GM21717 (cell line): ENCODE measurements at regions not wholly inside any gene's neighbourhood (a gene's known extent, or its start where the extent isn't known, plus 50 kb on each side); places are given as distances from the start of the nearest gene placed in this dataset.

Experiments
- ATAC-seq: cut with Tn5 transposase; IDR thresholded peaks from one replicate; pipeline ENCODE4 v1.9.1; 2021; ENCODE audit warnings: mild to moderate bottlenecking, moderate library complexity; ENCODE audit not compliant: unreplicated experiment

- ATAC-seq = no peak
Observed at GRCh38 chr6:129967427-129967826, 51.0 kb upstream of the L3MBTL3 start.

DNA sequence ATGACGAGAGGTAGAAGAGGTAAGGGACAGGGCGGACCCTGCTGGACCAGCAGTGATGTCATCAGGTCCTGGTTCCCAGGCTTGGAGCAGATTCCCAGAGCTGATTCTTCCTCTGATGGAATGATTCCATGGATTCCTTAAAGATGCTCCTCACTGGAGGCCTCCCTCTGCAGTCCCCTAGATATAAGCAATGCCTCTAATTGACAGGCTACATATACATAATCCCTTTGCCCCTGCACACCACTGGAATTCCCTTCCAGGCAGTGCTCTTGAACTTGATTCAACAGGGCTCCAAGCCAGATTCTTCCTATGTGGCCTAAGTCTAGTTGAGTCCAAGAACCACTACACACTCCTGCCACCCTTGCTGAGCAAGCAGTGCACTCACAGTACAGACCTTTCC, 52.3 kb upstream of the L3MBTL3 start:
- ATAC-seq = no peak

DNA sequence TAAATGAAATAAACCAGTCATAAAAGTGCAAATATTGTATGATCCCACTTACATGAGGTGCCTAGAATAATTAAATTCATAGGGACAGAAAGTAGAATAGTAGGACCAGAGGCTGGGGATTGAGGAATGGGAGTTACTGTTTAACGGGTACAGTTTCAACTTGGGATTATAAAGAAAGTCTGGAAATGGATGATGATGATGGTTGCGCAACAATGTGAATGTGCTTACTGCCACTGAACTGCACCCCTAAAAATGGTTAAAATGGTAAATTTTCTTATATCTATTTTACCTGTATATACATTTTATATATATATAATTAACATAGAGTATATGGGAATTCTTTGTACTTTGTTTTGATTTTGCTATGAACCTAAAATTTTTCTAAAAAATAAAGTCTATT, 53.3 kb upstream of the L3MBTL3 start:
- ATAC-seq = no peak

GRCh38 chr6:129959358-129959930, 58.9 kb upstream of the L3MBTL3 start:
- no peak for ATAC-seq

DNA sequence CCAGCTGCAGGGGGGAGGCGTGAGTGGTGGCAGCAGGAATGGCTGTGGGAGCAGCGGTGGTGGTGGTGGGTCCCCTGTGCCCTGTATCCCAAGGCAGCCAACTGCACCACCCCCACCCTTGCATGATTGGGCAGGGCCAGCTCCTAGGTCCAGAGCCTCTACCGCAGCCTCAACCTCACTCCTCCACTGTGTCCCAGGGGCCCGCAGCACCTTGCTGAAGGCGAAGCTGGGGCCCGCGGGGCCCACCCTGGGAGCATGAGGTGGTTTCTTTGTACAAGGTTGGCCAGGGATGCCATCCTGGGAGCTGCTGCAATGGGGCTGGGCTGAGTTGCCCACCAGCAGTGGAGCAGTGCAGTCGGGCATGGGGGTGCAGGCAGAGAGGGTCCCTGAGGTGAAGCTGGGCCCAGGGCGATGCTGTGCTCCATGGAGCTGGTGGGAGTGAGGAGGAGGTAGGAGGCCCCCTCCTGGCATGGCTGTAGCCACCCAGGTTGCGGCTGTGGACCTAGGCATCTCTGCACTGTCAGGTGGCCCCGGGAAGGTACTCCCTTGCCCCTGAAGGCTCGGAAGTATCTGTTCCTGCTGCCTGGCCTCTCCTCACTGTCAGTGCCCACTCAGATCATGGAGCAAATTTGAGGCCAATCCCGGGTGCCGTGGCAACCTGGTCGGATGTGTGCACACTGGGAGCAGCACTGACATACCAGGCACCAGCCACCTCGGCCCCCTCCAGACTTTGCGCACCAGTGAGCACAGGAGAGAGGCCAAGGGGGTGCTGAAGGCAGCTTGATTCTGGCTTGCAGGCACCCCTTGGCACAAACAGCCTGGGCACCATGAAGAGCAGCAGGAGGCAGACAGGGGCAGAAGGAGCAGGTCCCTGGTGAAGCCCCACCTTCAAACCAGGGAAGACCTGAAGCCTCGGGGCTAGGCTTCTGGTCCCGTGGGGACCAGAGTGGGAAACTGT, 60.2 kb upstream of the L3MBTL3 start:
- no peak for ATAC-seq

DNA sequence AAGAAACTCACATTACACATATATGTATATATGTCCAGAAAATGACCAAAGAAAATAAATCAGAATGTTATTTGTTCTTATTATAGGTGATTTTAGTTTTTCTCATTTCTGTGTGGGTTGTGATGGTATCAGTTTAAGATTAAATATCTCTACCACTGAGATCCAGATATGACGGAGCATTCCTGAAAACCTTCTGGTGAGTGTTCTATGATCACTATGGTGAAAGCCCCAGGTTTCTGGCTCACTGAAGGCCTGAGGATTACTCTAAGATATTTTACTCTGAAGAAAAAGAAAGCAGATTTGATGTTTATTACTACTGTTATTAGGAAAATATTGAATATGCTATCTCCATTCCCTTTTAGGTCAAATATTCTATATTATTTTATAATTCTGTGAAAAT, 62.8 kb upstream of the L3MBTL3 start:
- no peak for ATAC-seq

GRCh38 chr6:129954749-129955431, 63.5 kb upstream of the L3MBTL3 start:
- no peak for ATAC-seq

DNA sequence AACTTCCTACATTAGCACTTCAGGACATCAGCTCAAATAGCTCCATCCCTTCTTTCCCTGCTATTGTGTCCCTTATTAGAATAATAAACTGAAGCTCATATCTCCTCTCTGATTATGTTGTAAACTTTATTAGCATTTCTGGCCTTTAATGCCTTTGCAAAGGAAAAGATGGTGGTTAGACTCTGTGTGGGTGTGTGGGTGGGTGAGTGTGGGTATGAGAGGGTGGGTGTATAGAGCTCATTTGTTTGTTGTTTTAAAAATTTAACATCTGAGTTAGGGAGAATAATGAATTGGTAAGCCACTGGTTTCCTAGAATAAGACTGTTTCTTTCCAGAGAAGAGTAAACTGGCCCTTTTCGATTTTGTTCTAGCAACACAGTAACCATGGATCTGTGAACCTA, 70.6 kb upstream of the L3MBTL3 start:
- no peak for ATAC-seq

- ATAC-seq = no peak
Observed at GRCh38 chr6:129946439-129947140, 71.8 kb upstream of the L3MBTL3 start.

DNA sequence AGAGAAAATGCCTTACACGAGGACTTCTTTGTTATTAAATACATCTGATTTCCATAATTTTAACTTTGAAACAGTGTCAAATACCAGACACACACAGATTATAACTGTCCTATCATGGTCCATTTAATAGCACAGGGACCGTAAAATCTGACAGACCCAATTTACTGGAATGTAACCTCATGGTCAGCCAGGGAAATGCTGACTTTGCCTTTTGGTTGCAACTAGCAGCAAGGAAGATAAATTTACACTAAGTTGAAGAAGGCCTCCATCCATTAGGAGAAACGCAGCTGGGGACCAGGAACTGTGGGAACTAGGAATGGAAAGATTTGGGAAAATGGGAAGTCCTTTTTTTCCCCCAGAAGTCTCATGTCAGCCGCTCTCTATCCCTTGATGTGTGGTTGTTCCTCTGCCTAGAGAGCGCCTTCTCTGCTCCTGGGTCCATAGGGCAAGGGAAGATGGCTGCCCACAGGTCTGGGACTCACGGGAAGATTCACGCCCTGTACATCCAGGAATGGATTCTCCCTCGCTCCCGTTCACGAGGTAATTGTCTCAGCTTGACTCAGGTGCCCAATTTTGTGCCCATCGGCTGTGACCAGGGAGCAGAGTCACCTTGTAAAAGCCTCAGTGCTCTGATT, 74.6 kb upstream of the L3MBTL3 start:
- no peak for ATAC-seq

DNA sequence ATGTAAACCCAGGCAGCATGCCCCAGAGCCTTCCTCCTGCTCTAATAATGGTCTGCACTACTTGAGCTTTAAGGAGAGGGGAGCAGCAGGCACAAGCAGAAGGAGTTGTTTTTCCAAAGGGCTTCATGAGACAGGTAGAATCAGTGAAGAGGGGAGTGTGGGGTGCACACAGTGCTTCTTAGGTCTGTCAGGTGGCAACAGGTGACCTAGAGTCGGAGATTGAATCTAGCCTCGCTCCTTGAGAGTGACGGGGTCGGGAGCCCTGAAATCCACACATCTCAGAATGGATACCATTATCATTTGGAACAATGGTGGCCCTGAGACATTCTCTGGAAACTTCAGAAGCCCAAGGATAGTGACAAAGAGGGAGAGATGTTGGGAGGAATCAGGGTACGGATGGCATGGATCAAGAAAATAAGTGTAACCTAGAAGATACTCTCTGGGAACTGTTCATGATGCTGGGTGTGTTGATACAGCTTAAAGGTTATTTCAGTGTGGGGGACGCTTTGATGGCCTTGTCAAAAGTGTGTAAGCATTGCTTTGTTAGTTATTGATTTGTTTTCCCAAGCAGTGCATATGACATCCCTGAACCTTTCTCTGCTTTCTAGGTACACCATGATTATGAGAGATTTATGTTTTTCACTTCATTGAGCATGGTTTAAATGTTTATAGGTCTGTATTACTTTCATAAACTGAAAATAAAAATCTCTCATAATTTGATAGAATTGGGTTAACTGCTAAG, 77.8 kb upstream of the L3MBTL3 start:
- ATAC-seq = no peak

DNA sequence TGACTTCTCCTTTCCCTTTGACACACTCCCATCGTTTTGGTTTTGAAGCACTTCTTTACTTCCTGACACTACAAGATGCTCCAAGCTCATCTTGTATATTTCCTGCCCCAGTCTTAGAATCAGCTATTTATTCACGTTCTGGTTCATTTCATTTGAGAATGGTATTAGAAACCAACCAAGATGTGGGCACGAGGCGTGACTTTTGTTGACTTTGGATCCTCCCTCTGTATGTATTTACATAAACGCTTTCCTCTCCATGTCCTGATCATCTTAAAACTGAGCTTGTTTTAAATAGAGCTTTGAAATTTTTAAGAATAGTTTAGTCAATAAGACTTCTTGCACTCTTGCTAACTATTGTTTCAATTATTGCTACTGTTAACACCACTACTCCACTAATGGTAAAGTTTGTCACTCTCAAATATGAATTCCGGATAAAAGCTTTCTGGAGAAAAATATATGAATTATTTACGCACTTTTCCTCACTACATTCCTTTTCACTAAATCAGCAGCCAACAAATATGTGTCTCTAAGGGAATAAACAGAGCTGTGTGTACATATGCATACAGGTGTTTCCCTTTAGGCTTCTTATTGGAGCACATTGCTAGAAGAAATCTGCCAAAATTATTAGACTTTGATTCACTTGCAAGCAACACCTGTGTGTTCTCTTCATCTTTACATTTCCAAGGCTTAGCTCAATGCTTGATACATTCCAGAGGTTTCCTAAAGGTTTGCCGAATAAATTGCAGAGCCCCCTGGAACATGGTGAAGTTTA, 77.3 kb upstream of the TMEM244 start:
- ATAC-seq = no peak

DNA sequence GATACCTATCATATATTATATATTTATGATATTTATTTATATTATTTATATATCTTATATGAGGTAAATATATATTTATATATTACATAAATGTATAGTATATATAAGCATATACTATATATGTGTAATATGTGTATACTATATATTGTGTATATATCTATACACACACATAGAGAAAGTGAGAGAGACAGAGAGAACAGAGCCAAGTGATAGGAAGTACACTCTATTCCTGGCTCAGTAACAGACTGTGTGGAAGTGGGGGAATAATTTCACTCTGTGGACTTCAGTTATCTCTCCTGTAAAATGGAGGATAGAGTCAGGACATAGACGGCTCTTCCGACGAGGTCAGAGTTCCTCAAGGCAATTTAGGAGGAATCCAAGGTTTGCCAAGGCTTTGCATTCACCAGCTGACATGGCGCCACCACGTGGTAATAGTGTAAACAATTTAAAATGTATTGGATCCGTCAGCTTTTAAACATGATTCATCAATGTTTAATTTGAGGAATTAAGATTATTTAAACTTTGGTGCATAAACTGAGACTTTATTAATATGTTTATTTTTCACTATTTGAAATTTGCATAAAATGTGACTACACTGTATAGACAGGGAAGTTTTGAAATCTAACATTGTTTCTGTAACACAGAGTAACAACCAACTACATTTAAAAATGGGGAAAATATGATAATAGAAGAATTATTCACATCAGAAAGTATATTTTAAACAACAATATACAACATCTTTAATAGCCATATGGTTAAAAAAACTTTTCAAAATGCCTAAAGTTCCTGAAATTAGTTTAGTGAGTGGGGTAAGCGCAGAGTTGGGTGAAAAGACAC, 75.4 kb upstream of the TMEM244 start:
- peak; percentile 84 for ATAC-seq

- no peak for ATAC-seq
Observed at GRCh38 chr6:129932321-129932720, 71.2 kb upstream of the TMEM244 start.

DNA sequence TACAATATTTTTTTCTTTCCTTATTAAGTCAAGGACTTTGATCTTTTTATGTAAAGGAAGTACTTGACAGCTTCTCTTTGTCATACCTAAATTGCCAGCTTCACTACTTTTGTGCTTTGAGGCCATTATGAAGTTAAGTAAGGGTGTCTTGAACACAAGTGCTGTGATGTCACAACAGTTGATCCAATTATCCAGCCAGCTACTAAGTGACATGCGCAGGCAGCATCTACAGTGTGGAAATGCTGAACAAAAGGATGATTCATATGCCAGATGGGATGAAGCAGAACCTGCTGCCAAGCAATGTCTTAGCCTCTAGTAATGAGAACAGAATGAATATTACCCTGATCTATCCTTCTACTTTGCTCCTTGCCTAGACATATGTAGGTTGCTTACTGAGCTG, 68.3 kb upstream of the TMEM244 start:
- no peak for ATAC-seq

DNA sequence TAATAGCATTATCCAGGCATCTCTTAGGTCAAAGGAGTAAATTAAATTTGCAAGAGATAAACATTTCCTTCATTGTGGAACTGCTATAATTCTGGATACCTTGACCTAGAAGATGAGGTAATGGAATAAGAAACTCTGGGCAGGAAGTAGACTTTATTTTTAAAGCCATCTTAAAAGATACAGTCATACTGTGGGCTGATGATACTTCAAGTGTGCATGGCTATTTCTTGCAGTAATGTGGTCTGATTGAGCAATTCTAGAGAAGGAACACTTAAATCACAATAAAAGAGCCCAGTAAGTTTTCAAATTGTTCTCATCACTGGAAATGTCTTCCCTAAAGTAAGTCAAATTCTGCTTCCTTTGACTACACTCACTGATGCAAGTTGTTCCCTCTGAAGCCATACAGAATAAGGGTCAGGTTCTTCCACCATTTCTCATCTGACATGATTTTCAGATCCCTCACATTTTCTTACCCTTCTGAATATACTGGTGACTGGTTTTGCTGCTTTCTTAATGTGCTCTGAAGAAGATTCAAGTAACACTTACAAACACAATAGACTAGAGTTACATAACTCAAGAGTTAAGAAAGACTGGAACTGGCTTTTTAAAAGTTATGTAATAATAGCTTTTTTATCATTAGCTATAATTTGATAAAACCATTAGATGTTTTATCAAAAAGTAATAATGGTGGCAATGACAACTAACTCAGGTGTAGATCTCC, 62.6 kb upstream of the TMEM244 start:
- no peak for ATAC-seq

- ATAC-seq = no peak
Observed at GRCh38 chr6:129921169-129921817, 60.2 kb upstream of the TMEM244 start.
